Sigmoid colon (tissue), 6 donors: ENCODE measurements at regions not wholly inside any gene's neighbourhood (a gene's known extent, or its start where the extent isn't known, plus 50 kb on each side); places are given as distances from the start of the nearest gene placed in this dataset.

Experiments
- DNase-seq: peaks from one replicate; pipeline ENCODE4 v3.0.0-alpha.2; 2019
- H3K27ac ChIP-seq, 4 donors: fragments of 200-600 bp; sonication (generic); one replicate each; pipeline ENCODE4 v1.5.1; 2016 to 2019; ENCODE audit warnings: mild to moderate bottlenecking in 1 of 4
- H3K27me3 ChIP-seq, 3 donors: fragments of 200-600 bp; sonication (generic); one replicate each; pipeline ENCODE4 v1.5.1; 2019; ENCODE audit warnings: mild to moderate bottlenecking in 1 of 3
- H3K36me3 ChIP-seq, 4 donors: fragments of 200-600 bp; sonication (generic); one replicate each; pipeline ENCODE4 v1.5.1; 2016 to 2019
- H3K4me1 ChIP-seq, 4 donors: fragments of 200-600 bp; sonication (generic); one replicate each; pipeline ENCODE4 v1.5.1; 2017 to 2019
- H3K4me3 ChIP-seq, 4 donors: fragments of 200-600 bp; sonication (generic); one replicate each; pipeline ENCODE4 v1.5.1; 2017 to 2019; ENCODE audit warnings: mild to moderate bottlenecking in 2 of 4, moderate library complexity in 1 of 4
- H3K9me3 ChIP-seq, 4 donors: fragments of 200-600 bp in 3 of 4; sonication (generic) in 3 of 4; one replicate each; pipeline versions ENCODE4 v1.5.1 to v1.6.1; 2013 to 2019
- EP300 ChIP-seq, 4 donors: sonication (generic); formaldehyde crosslinking; IDR thresholded peaks; one replicate each; pipeline ENCODE4 v1.6.1; 2017; ENCODE audit warnings: antibody characterized with exemption in 4 of 4
- POLR2A ChIP-seq, 2 donors: fragments of 450-650 bp; IDR thresholded peaks; one replicate each; pipeline ENCODE4 v1.6.1; 2016; ENCODE audit warnings: antibody characterized with exemption in 2 of 2, mild to moderate bottlenecking in 2 of 2, moderate library complexity in 2 of 2
- POLR2AphosphoS5 ChIP-seq, 4 donors: sonication (generic); formaldehyde crosslinking; IDR thresholded peaks; one replicate each; pipeline ENCODE4 v1.6.1; 2017; ENCODE audit warnings: antibody characterized with exemption in 4 of 4
- WGBS, 2 donors: extraction: QIAGEN DNeasy Blood & Tissue Kit; methylation state at CpG; one replicate each; pipeline ENCODE4 v1.1.7; 2013; 5-methylcytosine and 5-hydroxymethylcytosine counted together
- intact Hi-C: fragments of 100-400 bp; cut with DNase I; formaldehyde crosslinking; loops from one replicate; pipeline ENCODE4 v1.15.1; 2023
- small RNA-seq, 3 donors: library from RNA; depleted of rRNA; stranded (forward); fragments of <200 nt; gene quantifications; one replicate each; pipeline ENCODE3, GENCODE V24; 2016
- TF ChIP-seq, protein P1 (sequence below), 4 experiments: fragments of 450-650 bp in 3 of 4; fragments of 200-600 bp in 1 of 4; IDR thresholded peaks; one replicate each; pipeline ENCODE4 v1.5.1; 2016 to 2019; ENCODE audit warnings: antibody characterized with exemption in 4 of 4, mild to moderate bottlenecking in 3 of 4, moderate library complexity in 2 of 4
- donor health status: healthy with polysubstance abuse.
- donor health status: healthy.

DNA sequence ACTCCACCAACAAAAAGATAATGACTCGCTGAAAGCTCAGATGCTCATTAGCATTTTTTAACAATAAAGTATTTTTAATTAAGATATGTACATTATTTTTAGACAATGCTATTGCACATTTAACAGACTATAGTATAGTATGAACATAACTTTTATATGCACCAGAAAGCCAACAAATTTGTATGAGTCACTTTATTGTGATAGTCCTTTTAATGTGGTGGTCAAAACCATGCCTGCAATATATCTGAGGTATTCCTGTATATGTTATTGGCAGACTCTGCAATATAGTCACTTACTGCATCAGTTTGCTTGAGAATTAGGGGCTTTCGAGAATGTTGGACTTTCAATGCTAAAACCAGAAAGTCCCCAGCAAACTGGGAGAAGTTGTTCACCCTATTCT, 51.7 kb upstream of the CCDC196 start:
- TF ChIP-seq POLR2A (IDR thresholded peaks at IDR 0.05) (no peak), POLR2AphosphoS5 (IDR thresholded peaks at IDR 0.05) (no peak), EP300 (IDR thresholded peaks at IDR 0.05) (no peak)
- TF ChIP-seq, protein P1, sequence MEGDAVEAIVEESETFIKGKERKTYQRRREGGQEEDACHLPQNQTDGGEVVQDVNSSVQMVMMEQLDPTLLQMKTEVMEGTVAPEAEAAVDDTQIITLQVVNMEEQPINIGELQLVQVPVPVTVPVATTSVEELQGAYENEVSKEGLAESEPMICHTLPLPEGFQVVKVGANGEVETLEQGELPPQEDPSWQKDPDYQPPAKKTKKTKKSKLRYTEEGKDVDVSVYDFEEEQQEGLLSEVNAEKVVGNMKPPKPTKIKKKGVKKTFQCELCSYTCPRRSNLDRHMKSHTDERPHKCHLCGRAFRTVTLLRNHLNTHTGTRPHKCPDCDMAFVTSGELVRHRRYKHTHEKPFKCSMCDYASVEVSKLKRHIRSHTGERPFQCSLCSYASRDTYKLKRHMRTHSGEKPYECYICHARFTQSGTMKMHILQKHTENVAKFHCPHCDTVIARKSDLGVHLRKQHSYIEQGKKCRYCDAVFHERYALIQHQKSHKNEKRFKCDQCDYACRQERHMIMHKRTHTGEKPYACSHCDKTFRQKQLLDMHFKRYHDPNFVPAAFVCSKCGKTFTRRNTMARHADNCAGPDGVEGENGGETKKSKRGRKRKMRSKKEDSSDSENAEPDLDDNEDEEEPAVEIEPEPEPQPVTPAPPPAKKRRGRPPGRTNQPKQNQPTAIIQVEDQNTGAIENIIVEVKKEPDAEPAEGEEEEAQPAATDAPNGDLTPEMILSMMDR (IDR thresholded peaks at IDR 0.05) = no peak
- DNase-seq = no peak
- Histone ChIP-seq H3K27ac (no peak overlapping the region), H3K9me3 (peaks cover 0 to 20% (median 1%) of the 10 kb centered on the region in 4 donors), H3K36me3 (no peaks in the 10 kb centered on the region), H3K4me1 (no peaks in the 10 kb centered on the region), H3K4me3 (no peak overlapping the region), H3K27me3 (no peaks in the 10 kb centered on the region)
- 93 to 96% methylated on average over 2 of the region's 2 CpGs for WGBS, 2 donors
- intact Hi-C loops = no loop called here

DNA sequence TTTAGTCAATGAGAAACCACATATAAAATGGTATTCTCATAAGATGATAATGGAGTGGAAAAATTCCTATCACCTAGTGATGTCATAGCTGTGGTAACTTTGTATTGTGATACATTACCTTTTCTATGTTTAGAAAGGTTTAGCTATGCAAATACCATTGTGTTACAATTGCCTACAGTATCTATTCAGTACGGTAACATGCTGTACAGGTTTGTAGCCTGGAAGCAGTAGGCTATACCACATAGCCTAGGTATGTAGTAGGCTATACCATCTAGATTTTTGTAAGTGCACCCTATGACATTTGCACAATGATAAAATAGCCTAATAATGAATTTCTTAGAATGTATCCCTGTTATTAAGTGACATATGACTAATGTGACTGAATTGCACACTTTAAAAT, 50.5 kb upstream of the CCDC196 start:
- DNase-seq = no peak
- no peak for TF ChIP-seq POLR2AphosphoS5 (IDR thresholded peaks at IDR 0.05)
- TF ChIP-seq POLR2A (IDR thresholded peaks at IDR 0.05) = no peak
- TF ChIP-seq, protein P1 (IDR thresholded peaks at IDR 0.05) = no peak
- TF ChIP-seq EP300 (IDR thresholded peaks at IDR 0.05) = no peak
- intact Hi-C loops = no loop called here
- Histone ChIP-seq H3K9me3 (peaks cover 0 to 23% (median 4%) of the 10 kb centered on the region in 4 donors), H3K27ac (no peak overlapping the region), H3K4me3 (no peak overlapping the region), H3K4me1 (no peaks in the 10 kb centered on the region), H3K36me3 (no peaks in the 10 kb centered on the region), H3K27me3 (no peaks in the 10 kb centered on the region)
- WGBS, 2 donors = 27 to 68% methylated on average over 1 of the region's 1 CpG

Small RNA genes lying in the stretch of these regions (small RNA-seq; reads per million reads assigned to genes)
- 0 reads per million in 3 donors for gene RF00019
